GM12872 (cell line): ENCODE measurements at regions not wholly inside any gene's neighbourhood (a gene's known extent, or its start where the extent isn't known, plus 50 kb on each side); places are given as distances from the start of the nearest gene placed in this dataset.

Experiments used
- CTCF ChIP-seq: IDR thresholded peaks from 3 replicates; pipeline ENCODE4 v1.5.1; 2011; ENCODE audit warnings: low read depth, mild to moderate bottlenecking, low read length, moderate library complexity; ENCODE audit not compliant: insufficient read depth

GRCh38 chr6:97347111-97347510, 64.1 kb upstream of the MMS22L start:
- TF ChIP-seq CTCF: no peak

GRCh38 chr6:97361286-97361685, 78.3 kb upstream of the MMS22L start:
- no peak for TF ChIP-seq CTCF

- no peak for TF ChIP-seq CTCF
Measured at GRCh38 chr6:97364327-97364726, 81.3 kb upstream of the MMS22L start.

GRCh38 chr6:97392735-97393134, 109.7 kb upstream of the MMS22L start:
- TF ChIP-seq CTCF: no peak

GRCh38 chr6:97394160-97394748, 111.2 kb upstream of the MMS22L start:
- TF ChIP-seq CTCF: peak; percentile 78

DNA sequence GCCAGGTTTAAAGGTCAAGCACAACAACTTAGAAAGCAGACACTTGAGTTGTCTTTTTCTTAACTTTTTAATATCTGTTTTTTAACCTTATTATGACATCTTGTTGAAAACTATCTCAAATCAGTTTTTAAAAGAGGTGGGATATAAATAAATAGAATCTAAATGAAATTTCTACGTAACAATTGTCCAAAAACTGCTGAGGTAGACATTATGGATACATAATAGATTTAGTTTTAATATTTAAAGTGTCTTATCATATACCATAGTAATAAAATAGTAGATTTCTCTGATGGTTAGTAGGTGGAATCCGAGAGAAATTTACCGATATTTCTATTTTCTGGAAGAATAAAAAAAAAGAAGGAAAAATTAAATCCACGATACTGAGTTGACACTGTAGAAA, 113.9 kb upstream of the MMS22L start:
- TF ChIP-seq CTCF: no peak

DNA sequence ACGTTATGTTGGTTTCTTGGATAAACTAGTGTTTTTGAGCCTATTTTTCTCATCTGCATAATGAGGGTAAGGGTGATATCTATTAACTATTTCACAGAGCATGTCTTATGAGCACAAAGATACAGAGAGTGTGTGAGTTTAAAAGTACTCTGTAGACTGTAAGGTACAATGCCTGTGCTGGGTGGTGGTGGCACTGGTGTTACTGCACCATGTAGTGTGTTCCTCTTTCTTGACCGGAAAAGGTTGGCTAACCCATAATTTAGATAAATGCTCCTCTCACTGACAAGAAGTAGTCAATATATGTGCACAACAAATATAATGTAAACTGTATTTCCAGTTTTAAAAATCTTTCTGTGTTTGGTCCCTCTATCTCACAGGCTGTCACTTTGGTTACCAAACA, 116.2 kb upstream of the MMS22L start:
- TF ChIP-seq CTCF: no peak
